Spleen (tissue), 11 donors: ENCODE measurements at regions not wholly inside any gene's neighbourhood (a gene's known extent, or its start where the extent isn't known, plus 50 kb on each side); places are given as distances from the start of the nearest gene placed in this dataset.
"Not testable (repeated sequence)": the region's sequence is repeated elsewhere in the genome, so short reads cannot be mapped to it uniquely, and the experiment has no call there.

Experiments
- DNase-seq: peaks from one replicate; pipeline ENCODE4 v3.0.0-alpha.2; 2020
- H3K27ac ChIP-seq, 8 donors: fragments of 200-600 bp; sonication (generic) in 7 of 8; 1 replicate in 4 of 8; 2 replicates in 4 of 8; pipeline versions ENCODE4 v1.5.0 to v1.8.0; 2016 to 2021; ENCODE audit warnings: inconsistent platforms in 4 of 8, mild to moderate bottlenecking in 4 of 8, moderate library complexity in 1 of 8
- H3K27me3 ChIP-seq, 7 donors: fragments of 200-600 bp; sonication (generic) in 6 of 7; replicated peaks in 1 of 7; 1 replicate in 4 of 7; 2 replicates in 3 of 7; pipeline versions ENCODE4 v1.5.0 to v1.8.0; 2016 to 2021; ENCODE audit warnings: inconsistent platforms in 3 of 7, mild to moderate bottlenecking in 1 of 7
- H3K36me3 ChIP-seq, 6 donors: fragments of 200-600 bp; sonication (generic) in 5 of 6; 1 replicate in 4 of 6; 2 replicates in 2 of 6; pipeline versions ENCODE4 v1.5.0 to v1.8.0; 2016 to 2021; ENCODE audit warnings: inconsistent platforms in 2 of 6
- H3K4me1 ChIP-seq, 6 donors: fragments of 200-600 bp; sonication (generic) in 5 of 6; 1 replicate in 3 of 6; 2 replicates in 3 of 6; pipeline versions ENCODE4 v1.5.0 to v1.8.0; 2016 to 2021; ENCODE audit warnings: inconsistent platforms in 3 of 6
- H3K4me3 ChIP-seq, 8 donors: fragments of 200-600 bp; sonication (generic) in 7 of 8; 1 replicate in 4 of 8; 2 replicates in 4 of 8; pipeline versions ENCODE4 v1.5.0 to v1.8.0; 2016 to 2021; ENCODE audit warnings: inconsistent platforms in 4 of 8, mild to moderate bottlenecking in 4 of 8, moderate library complexity in 2 of 8
- H3K9me3 ChIP-seq, 8 donors: fragments of 200-600 bp; sonication (generic) in 7 of 8; 1 replicate in 4 of 8; 2 replicates in 4 of 8; pipeline versions ENCODE4 v1.5.0 to v1.8.0; 2016 to 2021; ENCODE audit warnings: inconsistent platforms in 4 of 8
- POLR2A ChIP-seq, 3 donors: fragments of 450-650 bp; IDR thresholded peaks; one replicate each; pipeline ENCODE4 v1.5.1; 2017; ENCODE audit warnings: antibody characterized with exemption in 3 of 3, mild to moderate bottlenecking in 1 of 3
- POLR2AphosphoS5 ChIP-seq, 3 donors: sonication (generic); formaldehyde crosslinking; IDR thresholded peaks; one replicate each; pipeline ENCODE4 v1.5.1; 2017; ENCODE audit warnings: antibody characterized with exemption in 3 of 3
- WGBS, 5 donors: extraction: QIAGEN DNeasy Blood & Tissue Kit in 3 of 5; methylation state at CpG; one replicate each; pipeline versions ENCODE4 v1.1.5 to v1.1.7; 2013 to 2018; 5-methylcytosine and 5-hydroxymethylcytosine counted together
- intact Hi-C: fragments of 100-400 bp; cut with DNase I; formaldehyde crosslinking; loops from one replicate; pipeline ENCODE4 v1.15.0; 2023; ENCODE audit warnings: low total_unique reads
- TF ChIP-seq, protein P1 (sequence below), 11 experiments: fragments of 200-600 bp in 7 of 11; fragments of 450-650 bp in 4 of 11; sonication (generic) in 4 of 11; IDR thresholded peaks in 8 of 11; conservative IDR thresholded peaks in 3 of 11; 1 replicate in 7 of 11; 2 replicates in 4 of 11; pipeline versions ENCODE4 v1.4.0 to v1.8.0; 2016 to 2021; ENCODE audit warnings: antibody characterized with exemption in 11 of 11, inconsistent platforms in 4 of 11, mild to moderate bottlenecking in 1 of 11
- donor health status: healthy with polysubstance abuse.
- donor health status: DM: no; HTN: no; CAD: no; lungs with moderate emphysema.
- donor health status: DM: no; HTN: no; CAD: no.
- donor health status: Bipolar disorder and iron deficiency.
- donor health status: healthy.
- donor health status: DM: no; HTN: no; CAD: no.
- donor health status: DM: yes; HTN: yes; CAD: no.

DNA sequence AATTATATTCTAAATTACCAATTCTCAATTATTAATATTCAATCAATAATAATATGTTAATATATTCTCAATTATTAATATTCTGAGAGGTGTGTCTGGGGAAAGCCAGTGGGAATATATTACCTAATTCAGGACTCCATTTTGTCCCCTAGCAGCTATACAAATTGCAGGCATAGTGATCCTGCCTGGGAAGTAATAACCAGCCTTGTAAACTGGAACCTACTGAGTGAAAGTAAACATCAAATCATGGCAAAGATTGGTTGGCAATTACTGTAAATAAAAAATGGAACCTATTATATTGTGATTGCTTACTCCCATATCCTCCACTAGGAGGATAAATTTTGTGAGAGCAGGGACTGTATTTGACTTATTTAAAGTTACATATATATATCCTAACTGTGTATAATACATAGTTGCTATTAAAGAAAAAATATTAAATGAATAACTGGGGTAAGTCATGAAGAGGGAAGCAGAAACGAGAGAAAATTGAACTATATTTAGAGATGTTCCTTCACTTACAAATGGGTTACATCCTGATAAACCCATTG is 150.5 kb upstream of the ELL2 start:
- Histone ChIP-seq H3K4me1 (no peaks in the 10 kb centered on the region), H3K9me3 (no peaks in the 10 kb centered on the region), H3K27ac (no peak overlapping the region), H3K36me3 (no peaks in the 10 kb centered on the region), H3K4me3 (no peak overlapping the region), H3K27me3 (no peaks in the 10 kb centered on the region)
- 56 to 74% (median 63%) methylated on average over 1 of the region's 1 CpG for WGBS, 5 donors
- TF ChIP-seq, protein P1, sequence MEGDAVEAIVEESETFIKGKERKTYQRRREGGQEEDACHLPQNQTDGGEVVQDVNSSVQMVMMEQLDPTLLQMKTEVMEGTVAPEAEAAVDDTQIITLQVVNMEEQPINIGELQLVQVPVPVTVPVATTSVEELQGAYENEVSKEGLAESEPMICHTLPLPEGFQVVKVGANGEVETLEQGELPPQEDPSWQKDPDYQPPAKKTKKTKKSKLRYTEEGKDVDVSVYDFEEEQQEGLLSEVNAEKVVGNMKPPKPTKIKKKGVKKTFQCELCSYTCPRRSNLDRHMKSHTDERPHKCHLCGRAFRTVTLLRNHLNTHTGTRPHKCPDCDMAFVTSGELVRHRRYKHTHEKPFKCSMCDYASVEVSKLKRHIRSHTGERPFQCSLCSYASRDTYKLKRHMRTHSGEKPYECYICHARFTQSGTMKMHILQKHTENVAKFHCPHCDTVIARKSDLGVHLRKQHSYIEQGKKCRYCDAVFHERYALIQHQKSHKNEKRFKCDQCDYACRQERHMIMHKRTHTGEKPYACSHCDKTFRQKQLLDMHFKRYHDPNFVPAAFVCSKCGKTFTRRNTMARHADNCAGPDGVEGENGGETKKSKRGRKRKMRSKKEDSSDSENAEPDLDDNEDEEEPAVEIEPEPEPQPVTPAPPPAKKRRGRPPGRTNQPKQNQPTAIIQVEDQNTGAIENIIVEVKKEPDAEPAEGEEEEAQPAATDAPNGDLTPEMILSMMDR (IDR thresholded peaks at IDR 0.05 in 8 of 11, conservative IDR thresholded peaks at IDR 0.05 in 3 of 11): no peak
- TF ChIP-seq POLR2AphosphoS5 (IDR thresholded peaks at IDR 0.05) (no peak), POLR2A (IDR thresholded peaks at IDR 0.05) (no peak)
- intact Hi-C loops: no loop called here
- DNase-seq: no peak

DNA sequence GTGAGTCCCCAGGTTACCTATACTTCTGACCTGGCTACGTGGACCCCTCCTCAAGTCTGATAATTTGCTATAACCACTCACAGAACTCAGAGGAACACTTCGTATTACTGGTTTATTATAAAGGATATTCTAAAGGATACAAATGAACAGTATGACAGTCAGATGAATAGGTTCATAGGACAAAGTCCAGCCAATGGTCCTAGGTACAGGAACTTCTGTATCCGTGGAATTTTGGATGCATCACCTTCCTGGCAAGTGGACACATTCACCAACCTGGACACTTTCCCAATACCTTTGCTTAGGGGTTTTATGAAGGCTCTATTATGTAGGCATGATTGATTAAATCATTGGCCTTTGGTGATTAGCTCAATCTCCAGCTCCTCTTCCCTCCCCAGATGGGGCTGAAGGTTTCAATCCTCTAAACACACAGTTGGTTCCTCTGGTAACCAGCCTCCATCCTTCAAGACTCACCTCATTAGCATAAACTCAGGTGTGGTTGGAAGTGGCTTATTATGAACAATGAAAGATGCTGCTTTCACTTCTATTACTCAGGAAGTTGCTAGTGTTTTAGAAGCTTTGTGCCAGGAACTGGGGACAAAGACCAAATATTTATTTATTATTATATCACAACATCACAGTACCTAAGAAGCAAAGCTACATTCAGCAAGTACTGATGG is 149.6 kb upstream of the ELL2 start:
- DNase-seq: no peak
- 87 to 97% (median 92%) methylated on average over 3 of the region's 3 CpGs for WGBS, 5 donors
- intact Hi-C loops: no loop called here

DNA sequence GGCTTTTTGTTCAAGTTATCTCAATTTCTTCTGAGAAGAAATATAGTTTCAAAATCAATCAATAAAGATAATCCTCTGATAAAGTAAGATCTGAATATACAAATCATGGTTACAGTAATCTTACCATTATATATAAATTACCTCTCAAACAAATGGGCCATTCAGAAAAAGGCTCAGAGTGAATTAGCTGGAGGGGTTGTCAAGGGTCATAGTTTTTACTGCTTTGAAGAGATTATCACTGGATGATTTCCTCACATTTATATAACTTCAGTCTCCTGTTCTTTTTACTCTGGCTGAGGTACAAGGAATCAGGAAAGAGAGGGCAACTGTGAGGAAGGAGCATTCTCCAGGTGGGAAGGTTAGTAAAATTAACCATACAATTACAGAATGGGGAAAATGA is 148.6 kb upstream of the ELL2 start:
- Histone ChIP-seq H3K4me1 (no peaks in the 10 kb centered on the region), H3K4me3 (no peak overlapping the region), H3K27ac (no peak overlapping the region), H3K9me3 (no peaks in the 10 kb centered on the region), H3K27me3 (no peaks in the 10 kb centered on the region), H3K36me3 (no peaks in the 10 kb centered on the region)
- no peak for TF ChIP-seq POLR2A (IDR thresholded peaks at IDR 0.05)
- TF ChIP-seq POLR2AphosphoS5 (IDR thresholded peaks at IDR 0.05): no peak
- TF ChIP-seq, protein P1 (IDR thresholded peaks at IDR 0.05 in 8 of 11, conservative IDR thresholded peaks at IDR 0.05 in 3 of 11): no peak
- no peak for DNase-seq
- intact Hi-C loops: no loop called here

More for the DNA sequence above, 149.6 kb upstream of the ELL2 start:
- Histone ChIP-seq H3K36me3 (no peaks in the 10 kb centered on the region), H3K27me3 (no peaks in the 10 kb centered on the region), H3K4me1 (no peaks in the 10 kb centered on the region), H3K4me3 (no peak overlapping the region), H3K27ac (no peak overlapping the region), H3K9me3 (no peaks in the 10 kb centered on the region)
- TF ChIP-seq POLR2AphosphoS5 (IDR thresholded peaks at IDR 0.05): no peak

DNA sequence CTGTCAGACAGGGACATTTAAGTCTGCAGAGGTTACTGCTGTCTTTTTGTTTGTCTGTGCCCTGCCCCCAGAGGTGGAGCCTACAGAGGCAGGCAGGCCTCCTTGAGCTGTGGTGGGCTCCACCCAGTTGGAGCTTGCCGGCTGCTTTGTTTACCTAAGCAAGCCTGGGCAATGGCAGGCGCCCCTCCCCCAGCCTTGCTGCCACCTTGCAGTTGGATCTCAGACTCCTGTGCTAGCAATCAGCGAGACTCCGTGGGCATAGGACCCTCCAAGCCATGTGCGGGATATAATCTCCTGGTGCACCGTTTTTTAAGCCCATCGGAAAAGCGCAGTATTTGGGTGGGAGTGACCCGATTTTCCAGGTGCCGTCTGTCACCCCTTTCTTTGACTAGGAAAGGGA is 147.0 kb upstream of the ELL2 start:
- H3K4me1 ChIP-seq, H3K27me3 ChIP-seq, H3K27ac ChIP-seq, H3K9me3 ChIP-seq, intact Hi-C loops, DNase-seq, H3K36me3 ChIP-seq, H3K4me3 ChIP-seq: not testable (repeated sequence)
- 83 to 98% (median 92%) methylated on average over 6 to 10 of the region's 10 CpGs for WGBS, 5 donors

GRCh38 chr5:96103829-96104228 is 142.2 kb upstream of the ELL2 start:
- H3K27me3 ChIP-seq, intact Hi-C loops, H3K27ac ChIP-seq, H3K4me3 ChIP-seq, H3K4me1 ChIP-seq, H3K36me3 ChIP-seq, DNase-seq, H3K9me3 ChIP-seq: not testable (repeated sequence)
- WGBS, 5 donors: 91 to 100% (median 99%) methylated on average over 4 of the region's 4 CpGs
